ENCODE measurements at regions not wholly inside any gene's neighbourhood (a gene's known extent, or its start where the extent isn't known, plus 50 kb on each side); places are given as distances from the start of the nearest gene placed in this dataset.
A peak's percentile ranks its signal among the peaks of the same experiment; 100 is the strongest.

DNA sequence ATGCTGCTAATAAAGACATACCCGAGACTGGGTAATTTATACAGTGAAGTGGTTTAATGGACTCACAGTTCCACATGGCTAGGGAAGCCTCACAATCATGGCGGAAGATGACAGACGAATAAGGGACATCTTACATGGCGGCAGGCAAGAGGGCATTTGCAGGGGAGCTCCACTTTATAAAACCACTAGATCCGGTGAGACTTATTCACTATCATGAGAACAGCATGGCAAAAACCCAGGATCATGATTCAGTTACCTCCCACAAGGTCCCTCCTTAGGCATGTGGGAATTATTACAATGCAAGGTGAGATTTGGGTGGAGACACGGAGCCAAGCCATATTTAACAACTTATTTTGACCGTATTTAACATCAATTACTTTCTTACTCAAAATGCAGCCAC, 739.0 kb downstream of the NCAM2 start:
- H3K4me1 ChIP-seq (ENCODE audit: control insufficient read depth in 3 of 3, insufficient read depth in 2 of 3, low read depth in 1 of 3, low read length in 2 of 3): no peaks in the 10 kb centered on the region
- H3K9me3 ChIP-seq (ENCODE audit: control insufficient read depth in 2 of 2, insufficient read depth in 1 of 2, low read depth in 1 of 2, low read length in 1 of 2): peaks cover 0 to 1% of the 10 kb centered on the region in 2 donors
- no peak overlapping the region for H3K4me3 ChIP-seq (ENCODE audit: low read depth in 1 of 3, low read length in 3 of 3)
- FAIRE-seq: no peak
- DNase-seq: no peak
- H3K27me3 ChIP-seq (ENCODE audit: control insufficient read depth in 3 of 3, insufficient read depth in 3 of 3, low read length in 3 of 3): no peaks in the 10 kb centered on the region
- no peaks in the 10 kb centered on the region for H3K36me3 ChIP-seq (ENCODE audit: control insufficient read depth in 3 of 3, insufficient read depth in 2 of 3, low read depth in 1 of 3, low read length in 3 of 3)
- 76 to 80% (median 78%) methylated on average over 7 of the region's 7 CpGs for WGBS, 3 donors
- H3K27ac ChIP-seq (ENCODE audit: low read depth in 1 of 3, low read length in 2 of 3): no peak overlapping the region

DNA sequence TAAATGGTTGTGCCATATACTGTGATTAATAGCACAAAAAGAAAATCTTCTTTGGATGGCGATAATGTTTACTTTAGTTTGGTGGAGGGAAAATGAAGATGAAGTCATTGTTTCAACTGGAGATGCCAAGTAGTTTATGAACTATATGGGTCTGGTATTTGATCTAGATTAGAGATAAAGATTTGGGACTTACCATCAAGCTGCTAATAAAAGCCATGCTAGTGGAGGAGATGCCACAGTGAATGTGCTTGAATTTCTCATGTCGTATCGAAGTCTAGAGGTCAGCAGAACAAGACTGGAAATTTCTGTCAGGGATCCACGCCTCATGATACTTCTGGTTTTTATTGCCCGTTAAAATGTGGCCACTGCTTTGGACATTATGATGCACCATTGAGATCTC, 742.0 kb downstream of the NCAM2 start:
- H3K9me3 ChIP-seq (ENCODE audit: control insufficient read depth in 2 of 2, insufficient read depth in 1 of 2, low read depth in 1 of 2, low read length in 1 of 2): peaks cover 0 to 1% of the 10 kb centered on the region in 2 donors
- DNase-seq (no peak), FAIRE-seq (no peak)
- no peaks in the 10 kb centered on the region for H3K36me3 ChIP-seq (ENCODE audit: control insufficient read depth in 3 of 3, insufficient read depth in 2 of 3, low read depth in 1 of 3, low read length in 3 of 3)
- no peaks in the 10 kb centered on the region for H3K4me1 ChIP-seq (ENCODE audit: control insufficient read depth in 3 of 3, insufficient read depth in 2 of 3, low read depth in 1 of 3, low read length in 2 of 3)
- 68 to 72% (median 71%) methylated on average over 5 of the region's 5 CpGs for WGBS, 3 donors
- H3K27me3 ChIP-seq (ENCODE audit: control insufficient read depth in 3 of 3, insufficient read depth in 3 of 3, low read length in 3 of 3): no peaks in the 10 kb centered on the region
- no peak overlapping the region for H3K27ac ChIP-seq (ENCODE audit: low read depth in 1 of 3, low read length in 2 of 3)
- no peak overlapping the region for H3K4me3 ChIP-seq (ENCODE audit: low read depth in 1 of 3, low read length in 3 of 3)

- no peak for DNase-seq
- no peak for FAIRE-seq
- H3K36me3 ChIP-seq (ENCODE audit: control insufficient read depth in 3 of 3, insufficient read depth in 2 of 3, low read depth in 1 of 3, low read length in 3 of 3): no peaks in the 10 kb centered on the region
- H3K27me3 ChIP-seq (ENCODE audit: control insufficient read depth in 3 of 3, insufficient read depth in 3 of 3, low read length in 3 of 3): no peaks in the 10 kb centered on the region
- H3K9me3 ChIP-seq (ENCODE audit: control insufficient read depth in 2 of 2, insufficient read depth in 1 of 2, low read depth in 1 of 2, low read length in 1 of 2): peaks cover 0 to 12% of the 10 kb centered on the region in 2 donors
- 61 to 67% (median 64%) methylated on average over 4 of the region's 4 CpGs for WGBS, 3 donors
- H3K4me3 ChIP-seq (ENCODE audit: low read depth in 1 of 3, low read length in 3 of 3): no peak overlapping the region
- no peak overlapping the region for H3K27ac ChIP-seq (ENCODE audit: low read depth in 1 of 3, low read length in 2 of 3)
- no peaks in the 10 kb centered on the region for H3K4me1 ChIP-seq (ENCODE audit: control insufficient read depth in 3 of 3, insufficient read depth in 2 of 3, low read depth in 1 of 3, low read length in 2 of 3)
Measured at GRCh38 chr21:21750124-21750825, 752.1 kb downstream of the NCAM2 start.

GRCh38 chr21:21751286-21751685, 753.1 kb downstream of the NCAM2 start:
- H3K4me1 ChIP-seq (ENCODE audit: control insufficient read depth in 3 of 3, insufficient read depth in 2 of 3, low read depth in 1 of 3, low read length in 2 of 3): no peaks in the 10 kb centered on the region
- no peak overlapping the region for H3K4me3 ChIP-seq (ENCODE audit: low read depth in 1 of 3, low read length in 3 of 3)
- no peak for FAIRE-seq
- 44 to 72% (median 61%) methylated on average over 1 of the region's 1 CpG for WGBS, 3 donors
- no peaks in the 10 kb centered on the region for H3K27me3 ChIP-seq (ENCODE audit: control insufficient read depth in 3 of 3, insufficient read depth in 3 of 3, low read length in 3 of 3)
- peaks cover 0 to 3% of the 10 kb centered on the region in 2 donors for H3K9me3 ChIP-seq (ENCODE audit: control insufficient read depth in 2 of 2, insufficient read depth in 1 of 2, low read depth in 1 of 2, low read length in 1 of 2)
- no peaks in the 10 kb centered on the region for H3K36me3 ChIP-seq (ENCODE audit: control insufficient read depth in 3 of 3, insufficient read depth in 2 of 3, low read depth in 1 of 3, low read length in 3 of 3)
- H3K27ac ChIP-seq (ENCODE audit: low read depth in 1 of 3, low read length in 2 of 3): no peak overlapping the region
- peak in 1 of 2 donors; percentile 10 for DNase-seq

GRCh38 chr21:21762855-21763254, 764.6 kb downstream of the NCAM2 start:
- H3K27me3 ChIP-seq (ENCODE audit: control insufficient read depth in 3 of 3, insufficient read depth in 3 of 3, low read length in 3 of 3): no peaks in the 10 kb centered on the region
- peaks cover 0 to 1% of the 10 kb centered on the region in 2 donors for H3K9me3 ChIP-seq (ENCODE audit: control insufficient read depth in 2 of 2, insufficient read depth in 1 of 2, low read depth in 1 of 2, low read length in 1 of 2)
- no peaks in the 10 kb centered on the region for H3K4me1 ChIP-seq (ENCODE audit: control insufficient read depth in 3 of 3, insufficient read depth in 2 of 3, low read depth in 1 of 3, low read length in 2 of 3)
- H3K4me3 ChIP-seq (ENCODE audit: low read depth in 1 of 3, low read length in 3 of 3): no peak overlapping the region
- 55 to 88% (median 74%) methylated on average over 1 of the region's 1 CpG for WGBS, 3 donors
- FAIRE-seq (no peak), DNase-seq (no peak)
- H3K36me3 ChIP-seq (ENCODE audit: control insufficient read depth in 3 of 3, insufficient read depth in 2 of 3, low read depth in 1 of 3, low read length in 3 of 3): no peaks in the 10 kb centered on the region
- H3K27ac ChIP-seq (ENCODE audit: low read depth in 1 of 3, low read length in 2 of 3): no peak overlapping the region

DNA sequence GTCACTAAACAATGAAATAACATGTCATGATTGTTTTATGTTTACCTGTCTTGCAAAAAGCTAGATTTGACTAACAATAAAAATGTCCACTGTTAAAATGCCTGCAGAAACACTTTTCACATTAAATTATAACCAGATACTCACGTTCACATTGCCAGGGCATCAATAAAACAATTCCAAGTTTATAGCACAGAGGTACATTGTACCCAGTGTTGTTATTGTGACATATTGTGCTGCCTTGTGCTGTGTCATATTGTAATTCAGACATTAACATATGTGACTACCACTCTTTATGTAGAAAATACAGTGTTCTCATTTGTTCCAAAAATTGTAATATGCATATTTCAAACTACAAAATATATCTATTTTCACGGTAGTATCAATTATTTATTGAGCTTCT, 766.1 kb downstream of the NCAM2 start:
- H3K27ac ChIP-seq (ENCODE audit: low read depth in 1 of 3, low read length in 2 of 3): no peak overlapping the region
- H3K4me1 ChIP-seq (ENCODE audit: control insufficient read depth in 3 of 3, insufficient read depth in 2 of 3, low read depth in 1 of 3, low read length in 2 of 3): no peaks in the 10 kb centered on the region
- H3K27me3 ChIP-seq (ENCODE audit: control insufficient read depth in 3 of 3, insufficient read depth in 3 of 3, low read length in 3 of 3): no peaks in the 10 kb centered on the region
- WGBS, 3 donors: 60 to 76% (median 61%) methylated on average over 2 of the region's 2 CpGs
- FAIRE-seq (no peak), DNase-seq (no peak)
- no peaks in the 10 kb centered on the region for H3K9me3 ChIP-seq (ENCODE audit: control insufficient read depth in 2 of 2, insufficient read depth in 1 of 2, low read depth in 1 of 2, low read length in 1 of 2)
- H3K4me3 ChIP-seq (ENCODE audit: low read depth in 1 of 3, low read length in 3 of 3): no peak overlapping the region
- no peaks in the 10 kb centered on the region for H3K36me3 ChIP-seq (ENCODE audit: control insufficient read depth in 3 of 3, insufficient read depth in 2 of 3, low read depth in 1 of 3, low read length in 3 of 3)

GRCh38 chr21:21767276-21767675, 769.1 kb downstream of the NCAM2 start:
- no peak overlapping the region for H3K4me3 ChIP-seq (ENCODE audit: low read depth in 1 of 3, low read length in 3 of 3)
- H3K4me1 ChIP-seq (ENCODE audit: control insufficient read depth in 3 of 3, insufficient read depth in 2 of 3, low read depth in 1 of 3, low read length in 2 of 3): no peaks in the 10 kb centered on the region
- no peaks in the 10 kb centered on the region for H3K36me3 ChIP-seq (ENCODE audit: control insufficient read depth in 3 of 3, insufficient read depth in 2 of 3, low read depth in 1 of 3, low read length in 3 of 3)
- FAIRE-seq (no peak), DNase-seq (no peak)
- no peaks in the 10 kb centered on the region for H3K27me3 ChIP-seq (ENCODE audit: control insufficient read depth in 3 of 3, insufficient read depth in 3 of 3, low read length in 3 of 3)
- H3K9me3 ChIP-seq (ENCODE audit: control insufficient read depth in 2 of 2, insufficient read depth in 1 of 2, low read depth in 1 of 2, low read length in 1 of 2): no peaks in the 10 kb centered on the region
- H3K27ac ChIP-seq (ENCODE audit: low read depth in 1 of 3, low read length in 2 of 3): no peak overlapping the region
- 66 to 81% (median 80%) methylated on average over 5 of the region's 5 CpGs for WGBS, 3 donors

DNA sequence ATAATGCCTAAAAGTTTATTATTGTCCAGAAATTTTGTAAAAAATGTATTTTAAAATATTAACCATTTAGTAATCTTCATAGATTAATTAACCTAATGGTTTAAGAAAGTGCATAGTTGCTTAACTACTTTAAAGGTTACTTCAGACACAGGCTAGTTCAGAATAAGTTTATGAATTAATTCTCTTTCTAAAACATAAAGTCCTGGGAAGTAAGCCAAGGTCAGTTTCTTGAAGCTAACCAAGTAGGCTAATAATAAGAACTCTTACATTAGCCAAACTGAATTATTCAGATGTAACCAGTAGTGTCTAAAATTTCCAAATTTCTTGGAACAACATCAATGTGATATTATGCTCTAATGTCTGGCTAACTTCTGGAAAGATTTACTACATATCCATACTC, 790.4 kb downstream of the NCAM2 start:
- Histone ChIP-seq H3K4me1 (ENCODE audit: control insufficient read depth in 3 of 3, insufficient read depth in 2 of 3, low read depth in 1 of 3, low read length in 2 of 3) (no peaks in the 10 kb centered on the region), H3K36me3 (ENCODE audit: control insufficient read depth in 3 of 3, insufficient read depth in 2 of 3, low read depth in 1 of 3, low read length in 3 of 3) (no peaks in the 10 kb centered on the region), H3K4me3 (ENCODE audit: low read depth in 1 of 3, low read length in 3 of 3) (no peak overlapping the region), H3K27ac (ENCODE audit: low read depth in 1 of 3, low read length in 2 of 3) (no peak overlapping the region), H3K27me3 (ENCODE audit: control insufficient read depth in 3 of 3, insufficient read depth in 3 of 3, low read length in 3 of 3) (no peaks in the 10 kb centered on the region), H3K9me3 (ENCODE audit: control insufficient read depth in 2 of 2, insufficient read depth in 1 of 2, low read depth in 1 of 2, low read length in 1 of 2) (no peaks in the 10 kb centered on the region)
- no peak for FAIRE-seq
- no peak for DNase-seq

DNA sequence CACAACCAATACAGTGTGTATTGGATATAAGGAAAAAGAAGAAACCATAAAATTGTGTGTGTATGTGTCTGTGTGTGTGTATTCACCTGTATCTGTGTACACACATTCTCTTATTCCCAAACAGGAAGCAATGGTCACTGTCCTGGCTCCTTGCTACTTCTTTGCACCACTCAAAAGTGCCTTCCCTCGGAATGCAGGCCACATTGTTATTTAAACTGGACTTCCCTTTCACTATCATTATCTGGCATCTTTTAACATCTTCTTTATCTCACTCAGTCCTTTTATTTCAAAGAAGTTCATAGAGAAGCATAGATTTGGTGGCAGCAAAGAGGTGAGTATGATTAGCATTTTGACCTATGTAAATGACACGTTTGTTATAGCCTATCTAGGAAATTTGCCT, 803.7 kb downstream of the NCAM2 start:
- no peak for FAIRE-seq
- H3K4me3 ChIP-seq (ENCODE audit: low read depth in 1 of 3, low read length in 3 of 3): no peak overlapping the region
- no peak overlapping the region for H3K27ac ChIP-seq (ENCODE audit: low read depth in 1 of 3, low read length in 2 of 3)
- no peaks in the 10 kb centered on the region for H3K36me3 ChIP-seq (ENCODE audit: control insufficient read depth in 3 of 3, insufficient read depth in 2 of 3, low read depth in 1 of 3, low read length in 3 of 3)
- no peaks in the 10 kb centered on the region for H3K4me1 ChIP-seq (ENCODE audit: control insufficient read depth in 3 of 3, insufficient read depth in 2 of 3, low read depth in 1 of 3, low read length in 2 of 3)
- H3K9me3 ChIP-seq (ENCODE audit: control insufficient read depth in 2 of 2, insufficient read depth in 1 of 2, low read depth in 1 of 2, low read length in 1 of 2): peaks cover 0 to 2% of the 10 kb centered on the region in 2 donors
- no peak for DNase-seq
- H3K27me3 ChIP-seq (ENCODE audit: control insufficient read depth in 3 of 3, insufficient read depth in 3 of 3, low read length in 3 of 3): no peaks in the 10 kb centered on the region
- WGBS, 3 donors: 21 to 45% (median 21%) methylated on average over 2 of the region's 2 CpGs

All from small intestine (tissue), 7 donors.